Common myeloid progenitor, CD34-positive (primary cell): ENCODE measurements at regions not wholly inside any gene's neighbourhood (a gene's known extent, or its start where the extent isn't known, plus 50 kb on each side); places are given as distances from the start of the nearest gene placed in this dataset.

Experiments used
- CTCF ChIA-PET: fragments of 350-600 bp; sonication (Branson Sonifier 250); formaldehyde crosslinking; loops from one replicate; lab custom pipeline; 2021; ENCODE audit warnings: antibody characterized with exemption; lab: Charles Lee
- POLR2A ChIA-PET: fragments of 350-600 bp; sonication (Branson Sonifier 250); formaldehyde crosslinking; loops from one replicate; lab custom pipeline; 2021; ENCODE audit warnings: antibody characterized with exemption; lab: Charles Lee
- DNase-seq, 3 donors: peaks; one replicate each; pipeline versions ENCODE4 v3.0.0 to v3.0.0-alpha.2; 2013
- H3K27ac ChIP-seq, 2 experiments: 1 replicate in 1 of 2; 2 replicates in 1 of 2; pipeline ENCODE4 v1.7.0; 2013; ENCODE audit warnings: inconsistent platforms in 2 of 2, low read length in 2 of 2, mild to moderate bottlenecking in 2 of 2, low read depth in 1 of 2, moderate library complexity in 1 of 2; ENCODE audit not compliant: severe bottlenecking in 2 of 2, insufficient read depth in 1 of 2, poor library complexity in 1 of 2
- H3K27me3 ChIP-seq, 5 experiments: replicated peaks in 2 of 5; 1 replicate in 3 of 5; 2 replicates in 2 of 5; pipeline versions ENCODE4 v1.6.1 to v1.7.0; 2013; ENCODE audit warnings: low read length in 4 of 5, mild to moderate bottlenecking in 2 of 5, moderate library complexity in 2 of 5, inconsistent platforms in 1 of 5; ENCODE audit not compliant: insufficient read depth in 5 of 5, control insufficient read depth in 4 of 5
- H3K36me3 ChIP-seq, 4 experiments: 1 replicate in 2 of 4; 2 replicates in 2 of 4; pipeline versions ENCODE4 v1.6.1 to v1.7.0; 2013; ENCODE audit warnings: low read length in 3 of 4, control low read depth in 1 of 4, mild to moderate bottlenecking in 1 of 4; ENCODE audit not compliant: control insufficient read depth in 4 of 4, insufficient read depth in 4 of 4
- H3K4me1 ChIP-seq, 4 experiments: 1 replicate in 3 of 4; 2 replicates in 1 of 4; pipeline versions ENCODE4 v1.6.1 to v1.7.1; 2013; ENCODE audit warnings: low read length in 3 of 4, mild to moderate bottlenecking in 3 of 4, control low read depth in 1 of 4, inconsistent platforms in 1 of 4, moderate library complexity in 1 of 4; ENCODE audit not compliant: control insufficient read depth in 4 of 4, insufficient read depth in 4 of 4; ENCODE audit errors: control extremely low read depth in 1 of 4
- H3K4me3 ChIP-seq, 7 experiments: 1 replicate in 4 of 7; 2 replicates in 3 of 7; pipeline versions ENCODE4 v1.5.1 to v1.7.0; 2013; ENCODE audit warnings: mild to moderate bottlenecking in 7 of 7, low read length in 6 of 7, moderate library complexity in 6 of 7, inconsistent platforms in 2 of 7, low read depth in 2 of 7, control low read depth in 1 of 7; ENCODE audit not compliant: insufficient read depth in 4 of 7, control insufficient read depth in 1 of 7; ENCODE audit errors: extremely low read depth in 1 of 7
- H3K9me3 ChIP-seq, 5 experiments: 1 replicate in 4 of 5; 2 replicates in 1 of 5; pipeline versions ENCODE4 v1.6.1 to v1.7.1; 2013; ENCODE audit warnings: low read length in 4 of 5, mild to moderate bottlenecking in 2 of 5, inconsistent platforms in 1 of 5, low read depth in 1 of 5, moderate library complexity in 1 of 5; ENCODE audit not compliant: control insufficient read depth in 4 of 5, insufficient read depth in 2 of 5; ENCODE audit errors: control extremely low read depth in 1 of 5
- WGBS: methylation state at CpG from one replicate; pipeline ENCODE4 v1.1.5; 2013; ENCODE audit not compliant: insufficient coverage; 5-methylcytosine and 5-hydroxymethylcytosine counted together

DNA sequence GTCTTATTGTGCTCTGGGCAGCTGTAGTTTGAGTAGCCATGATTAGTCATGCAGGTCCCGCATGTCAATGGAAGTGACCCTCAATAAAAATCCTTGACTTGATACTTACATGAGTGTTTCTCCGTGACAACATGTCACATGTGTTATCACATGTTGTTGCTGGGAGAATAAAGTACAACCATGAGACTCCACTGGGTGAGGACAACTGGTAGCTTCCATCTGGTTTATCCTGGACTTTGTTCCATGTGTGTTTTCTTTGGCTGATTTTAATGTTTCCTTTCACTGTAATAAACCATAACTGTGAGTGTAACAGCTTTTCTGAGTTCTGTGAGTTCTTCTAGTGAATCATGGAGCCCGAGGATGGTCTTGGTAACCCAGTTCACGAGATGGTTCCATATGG lies 63.1 kb upstream of the NDN start:
- CTCF ChIA-PET = no interaction called here
- WGBS = 78% methylated on average over 3 of the region's 4 CpGs
- Histone ChIP-seq H3K36me3 (no peaks in the 10 kb centered on the region), H3K4me3 (no peak overlapping the region), H3K27ac (no peak overlapping the region), H3K9me3 (peaks cover 0 to 5% (median 0%) of the 10 kb centered on the region in 5 experiments), H3K27me3 (no peaks in the 10 kb centered on the region), H3K4me1 (no peaks in the 10 kb centered on the region)
- DNase-seq = no peak
- POLR2A ChIA-PET = no interaction called here

DNA sequence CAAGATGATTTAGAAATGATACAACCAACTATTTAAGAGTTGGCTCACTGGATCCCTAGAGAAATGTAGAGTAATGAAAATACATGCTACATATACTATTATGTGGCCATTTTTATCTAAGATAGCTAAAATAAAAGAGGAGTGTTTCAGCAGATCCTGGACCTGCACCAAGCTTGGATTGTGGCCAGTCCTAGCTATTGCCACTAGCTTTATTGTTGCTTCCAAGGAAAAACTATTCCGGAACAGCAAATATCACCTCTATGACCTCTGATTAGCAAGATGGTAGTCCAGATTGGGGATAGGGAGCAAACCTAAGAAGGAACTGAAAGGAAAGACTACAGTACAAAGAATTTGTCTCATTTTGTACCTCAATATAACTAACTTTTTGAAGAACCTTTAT lies 63.7 kb upstream of the NDN start:
- ChIA-PET POLR2A (no interaction called here), CTCF (no interaction called here)
- H3K4me1 ChIP-seq = no peaks in the 10 kb centered on the region
- no peaks in the 10 kb centered on the region for H3K36me3 ChIP-seq
- no peak for DNase-seq
- H3K27ac ChIP-seq = no peak overlapping the region
- H3K4me3 ChIP-seq = no peak overlapping the region
- H3K27me3 ChIP-seq = no peaks in the 10 kb centered on the region
- H3K9me3 ChIP-seq = peaks cover 0 to 5% (median 0%) of the 10 kb centered on the region in 5 experiments
- no CpG with 5 or more reads among the region's 1 CpG for WGBS

DNA sequence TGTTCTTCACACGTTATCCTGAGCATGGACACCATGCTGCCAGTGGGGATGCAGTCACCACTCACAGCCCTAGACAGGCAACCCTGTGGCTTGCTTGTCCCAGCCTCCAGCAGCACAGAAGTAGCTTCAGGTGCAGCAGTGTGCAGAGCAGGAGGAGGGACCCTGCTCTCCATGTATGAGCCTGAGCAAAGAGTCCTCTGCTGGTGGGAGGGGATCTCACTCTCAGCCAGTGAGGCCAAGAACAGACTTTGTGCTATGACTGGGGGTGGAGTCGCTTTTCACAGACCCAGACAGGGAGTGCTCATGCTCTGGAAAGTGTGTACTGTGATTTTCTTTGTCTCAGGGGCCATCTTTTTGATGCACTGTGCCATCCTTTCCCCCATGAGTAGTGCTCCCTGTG lies 66.1 kb upstream of the NDN start:
- Histone ChIP-seq H3K27me3 (no peaks in the 10 kb centered on the region), H3K9me3 (peaks cover 0 to 12% (median 2%) of the 10 kb centered on the region in 5 experiments), H3K4me1 (no peaks in the 10 kb centered on the region), H3K27ac (no peak overlapping the region), H3K4me3 (no peak overlapping the region), H3K36me3 (no peaks in the 10 kb centered on the region)
- no peak for DNase-seq
- 30% methylated on average over 2 of the region's 2 CpGs for WGBS
- CTCF ChIA-PET = no interaction called here
- POLR2A ChIA-PET = no interaction called here

DNA sequence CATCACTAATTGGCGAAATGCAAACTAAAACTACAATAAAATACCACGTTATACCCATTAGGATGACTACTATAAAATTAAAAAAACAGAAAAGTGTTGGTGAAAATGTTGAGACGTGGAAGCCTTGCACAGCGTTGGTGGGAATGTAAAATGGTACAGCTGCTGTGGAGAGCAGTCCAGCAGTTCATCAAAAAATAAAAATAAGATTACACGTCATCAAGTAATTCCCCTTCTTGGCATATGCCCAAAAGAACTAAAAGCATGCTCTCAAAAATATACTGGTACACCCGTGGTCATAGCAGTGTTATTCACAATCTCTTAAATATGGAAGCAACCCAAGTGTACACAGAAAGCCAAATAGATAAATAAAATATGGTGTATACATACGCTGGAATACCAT lies 71.8 kb upstream of the NDN start:
- Histone ChIP-seq H3K4me1 (no peaks in the 10 kb centered on the region), H3K4me3 (no peak overlapping the region)
- POLR2A ChIA-PET = no interaction called here

DNA sequence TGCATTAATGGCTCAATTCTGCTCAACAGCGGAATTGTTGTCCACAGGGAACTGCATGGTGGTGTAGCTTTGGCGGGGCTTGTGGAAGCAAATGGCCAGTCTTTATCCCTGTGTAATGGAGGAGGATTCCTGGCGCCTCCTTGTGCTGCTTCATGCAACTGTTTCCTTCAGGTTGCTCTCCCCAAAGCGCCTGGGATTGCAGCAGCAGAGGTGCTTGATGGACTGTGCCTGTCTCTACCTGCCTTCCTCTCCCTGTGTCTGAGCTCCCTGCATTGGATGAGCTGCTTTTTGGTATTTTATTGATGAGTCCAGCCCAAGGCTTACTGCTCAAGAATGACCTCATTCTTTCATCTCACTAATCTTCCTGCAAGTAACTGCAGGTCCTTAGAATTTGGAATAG lies 72.9 kb upstream of the NDN start:
- CTCF ChIA-PET = no interaction called here
- POLR2A ChIA-PET = no interaction called here
- Histone ChIP-seq H3K36me3 (no peaks in the 10 kb centered on the region), H3K27me3 (no peaks in the 10 kb centered on the region), H3K27ac (no peak overlapping the region), H3K9me3 (peaks cover 0 to 8% (median 0%) of the 10 kb centered on the region in 5 experiments), H3K4me3 (no peak overlapping the region), H3K4me1 (no peaks in the 10 kb centered on the region)
- DNase-seq = no peak
- 22% methylated on average over 4 of the region's 4 CpGs for WGBS

More for the DNA sequence above, 71.8 kb upstream of the NDN start:
- no peaks in the 10 kb centered on the region for H3K36me3 ChIP-seq
- H3K27ac ChIP-seq = no peak overlapping the region
- WGBS = 72% methylated on average over 2 of the region's 7 CpGs
- peaks cover 0 to 8% (median 0%) of the 10 kb centered on the region in 5 experiments for H3K9me3 ChIP-seq
- no peak for DNase-seq
- H3K27me3 ChIP-seq = no peaks in the 10 kb centered on the region
- CTCF ChIA-PET = no interaction called here

DNA sequence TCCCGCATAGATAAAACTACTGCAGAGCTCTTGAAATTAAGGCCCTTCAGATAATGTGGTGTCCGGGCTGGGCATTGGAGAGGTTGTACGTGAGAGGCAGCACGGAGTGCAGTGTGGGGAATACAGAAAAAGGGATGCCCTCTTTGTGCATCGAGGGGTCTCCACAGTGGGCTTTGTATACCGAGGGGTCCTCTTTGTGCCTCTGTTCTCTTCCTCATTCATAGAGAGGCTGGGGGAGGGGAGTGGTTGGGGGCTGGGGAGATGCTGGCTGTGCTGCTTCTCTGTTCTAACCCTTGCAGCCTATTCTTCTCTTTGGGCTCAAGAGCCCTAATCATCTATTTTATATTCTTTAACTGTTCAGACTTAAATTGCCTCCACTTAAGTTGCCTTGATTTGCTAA lies 74.3 kb upstream of the NDN start:
- CTCF ChIA-PET = no interaction called here
- H3K4me1 ChIP-seq = no peaks in the 10 kb centered on the region
- no peak overlapping the region for H3K4me3 ChIP-seq
- H3K36me3 ChIP-seq = no peaks in the 10 kb centered on the region
- H3K27ac ChIP-seq = no peak overlapping the region
- DNase-seq = no peak
- peaks cover 0 to 6% (median 0%) of the 10 kb centered on the region in 5 experiments for H3K9me3 ChIP-seq
- WGBS = 86% methylated on average over 4 of the region's 6 CpGs
- POLR2A ChIA-PET = no interaction called here
- H3K27me3 ChIP-seq = no peaks in the 10 kb centered on the region

DNA sequence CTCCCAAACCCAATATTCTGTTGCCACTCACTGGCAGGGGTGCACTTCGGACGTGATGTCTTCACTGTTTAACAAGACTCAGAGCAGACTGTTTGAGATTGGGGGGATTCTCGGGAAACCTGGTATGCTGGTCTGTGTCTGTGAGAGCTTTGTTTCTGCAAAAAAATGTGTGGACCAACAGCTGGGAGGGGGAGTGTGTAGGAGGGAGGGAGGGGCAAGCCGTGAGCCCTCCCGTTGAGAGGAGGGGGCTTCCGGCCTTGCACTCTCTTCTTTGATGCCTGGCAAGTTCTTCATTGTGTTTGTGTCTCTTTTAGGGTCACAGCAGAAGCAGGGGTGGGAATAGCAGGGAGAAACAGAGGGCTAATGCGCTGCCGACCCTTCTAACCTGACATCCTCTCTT lies 74.9 kb upstream of the NDN start:
- no peak overlapping the region for H3K27ac ChIP-seq
- H3K27me3 ChIP-seq = no peaks in the 10 kb centered on the region
- CTCF ChIA-PET = no interaction called here
- DNase-seq = no peak
- WGBS = 79% methylated on average over 6 of the region's 8 CpGs
- no peaks in the 10 kb centered on the region for H3K4me1 ChIP-seq
- no peak overlapping the region for H3K4me3 ChIP-seq
- H3K36me3 ChIP-seq = no peaks in the 10 kb centered on the region
- peaks cover 0 to 10% (median 0%) of the 10 kb centered on the region in 5 experiments for H3K9me3 ChIP-seq
- POLR2A ChIA-PET = no interaction called here
